ENCODE measurements at regions not wholly inside any gene's neighbourhood (a gene's known extent, or its start where the extent isn't known, plus 50 kb on each side); places are given as distances from the start of the nearest gene placed in this dataset.
"Not testable (repeated sequence)": the region's sequence is repeated elsewhere in the genome, so short reads cannot be mapped to it uniquely, and the experiment has no call there.

- no peak for TF ChIP-seq CTCF (IDR thresholded peaks at IDR 0.05; ENCODE audit: low read depth, low read length, missing control alignments)
- no peak for DNase-seq (ENCODE audit: low read depth)
These were observed 318.9 kb upstream of the RND3 start for GRCh38 chr2:150806336-150806735.

GRCh38 chr2:150803689-150804398, 316.4 kb upstream of the RND3 start:
- H3K4me3 ChIP-seq (ENCODE audit: low read depth, low read length): no peak overlapping the region
- no peak for TF ChIP-seq CTCF (IDR thresholded peaks at IDR 0.05; ENCODE audit: low read depth, low read length, missing control alignments)
- no peak for DNase-seq (ENCODE audit: low read depth)

More at GRCh38 chr2:150806336-150806735, 318.9 kb upstream of the RND3 start:
- no peak overlapping the region for H3K4me3 ChIP-seq (ENCODE audit: low read depth, low read length)

GRCh38 chr2:150802635-150803034, 315.2 kb upstream of the RND3 start:
- no peak for DNase-seq (ENCODE audit: low read depth)
- H3K4me3 ChIP-seq (ENCODE audit: low read depth, low read length): no peak overlapping the region
- TF ChIP-seq CTCF (IDR thresholded peaks at IDR 0.05; ENCODE audit: low read depth, low read length, missing control alignments): no peak

GRCh38 chr2:150796236-150796635, 308.8 kb upstream of the RND3 start:
- not testable (repeated sequence) for DNase-seq (ENCODE audit: low read depth); H3K4me3 ChIP-seq (ENCODE audit: low read depth, low read length)

GRCh38 chr2:150792780-150793300, 305.4 kb upstream of the RND3 start:
- TF ChIP-seq CTCF (IDR thresholded peaks at IDR 0.05; ENCODE audit: low read depth, low read length, missing control alignments): no peak
- H3K4me3 ChIP-seq (ENCODE audit: low read depth, low read length): no peak overlapping the region
- DNase-seq (ENCODE audit: low read depth): no peak

- H3K4me3 ChIP-seq (ENCODE audit: low read depth, low read length): no peak overlapping the region
- DNase-seq (ENCODE audit: low read depth): no peak
- no peak for TF ChIP-seq CTCF (IDR thresholded peaks at IDR 0.05; ENCODE audit: low read depth, low read length, missing control alignments)
These were observed 304.1 kb upstream of the RND3 start for GRCh38 chr2:150791567-150791966.

GRCh38 chr2:150789376-150789905, 302.0 kb upstream of the RND3 start:
- H3K4me3 ChIP-seq (ENCODE audit: low read depth, low read length): no peak overlapping the region
- TF ChIP-seq CTCF (IDR thresholded peaks at IDR 0.05; ENCODE audit: low read depth, low read length, missing control alignments): no peak
- no peak for DNase-seq (ENCODE audit: low read depth)

All from GM12864 (cell line).